Muscle of back (tissue), 3 donors: ENCODE measurements at regions not wholly inside any gene's neighbourhood (a gene's known extent, or its start where the extent isn't known, plus 50 kb on each side); places are given as distances from the start of the nearest gene placed in this dataset.

Experiments used
- DNase-seq, 3 donors: peaks; one replicate each; pipeline versions ENCODE4 v3.0.0 to v3.0.0-alpha.2; 2013

- no peak for DNase-seq
Observed at GRCh38 chr22:48319321-48320047, 1508.2 kb downstream of the BRD1 start.

GRCh38 chr22:48318575-48319320 is 1508.9 kb downstream of the BRD1 start:
- no peak for DNase-seq

GRCh38 chr22:48318173-48318572 is 1509.5 kb downstream of the BRD1 start:
- no peak for DNase-seq

GRCh38 chr22:48316257-48317250 is 1511.1 kb downstream of the BRD1 start:
- no peak for DNase-seq

GRCh38 chr22:48315439-48316256 is 1512.0 kb downstream of the BRD1 start:
- no peak for DNase-seq

- no peak for DNase-seq
Observed at GRCh38 chr22:48314073-48314472, 1513.6 kb downstream of the BRD1 start.

GRCh38 chr22:48313175-48313830 is 1514.4 kb downstream of the BRD1 start:
- DNase-seq: no peak

- DNase-seq: no peak
Observed at GRCh38 chr22:48310740-48311139, 1516.9 kb downstream of the BRD1 start.

- DNase-seq: no peak
Observed at GRCh38 chr22:48310289-48310688, 1517.4 kb downstream of the BRD1 start.

GRCh38 chr22:48309836-48310235 is 1517.8 kb downstream of the BRD1 start:
- DNase-seq: no peak

- no peak for DNase-seq
Observed at GRCh38 chr22:48309115-48309705, 1518.5 kb downstream of the BRD1 start.

GRCh38 chr22:48307931-48308330 is 1519.7 kb downstream of the BRD1 start:
- DNase-seq: no peak

GRCh38 chr22:48306785-48307510 is 1520.7 kb downstream of the BRD1 start:
- DNase-seq: no peak

GRCh38 chr22:48306284-48306683 is 1521.4 kb downstream of the BRD1 start:
- DNase-seq: no peak

- DNase-seq: no peak
Observed at GRCh38 chr22:48305726-48306235, 1521.9 kb downstream of the BRD1 start.

- DNase-seq: no peak
Observed at GRCh38 chr22:48303369-48303725, 1524.3 kb downstream of the BRD1 start.

GRCh38 chr22:48302657-48303368 is 1524.9 kb downstream of the BRD1 start:
- DNase-seq: no peak

GRCh38 chr22:48301908-48302307 is 1525.8 kb downstream of the BRD1 start:
- DNase-seq: no peak

- no peak for DNase-seq
Observed at GRCh38 chr22:48301421-48301820, 1526.3 kb downstream of the BRD1 start.
